Endothelial cell of umbilical vein (primary cell): ENCODE measurements at regions not wholly inside any gene's neighbourhood (a gene's known extent, or its start where the extent isn't known, plus 50 kb on each side); places are given as distances from the start of the nearest gene placed in this dataset.

Experiments used
- BruUV-seq: library from RNA; stranded (reverse); fragments of 400-500 nt; replicated peaks from 2 replicates; lab custom pipeline; 2021; lab: Mats Ljungman, UMichigan
- CTCF ChIA-PET: fragments of 300-600, 350-600 bp; sonication (Branson Sonifier 250); formaldehyde crosslinking; loops from one replicate; lab custom pipeline; 2021; ENCODE audit warnings: antibody characterized with exemption, inconsistent platforms; lab: Charles Lee
- POLR2A ChIA-PET: fragments of 300-600, 350-600 bp; sonication (Branson Sonifier 250); formaldehyde crosslinking; loops from one replicate; lab custom pipeline; 2021; ENCODE audit warnings: antibody characterized with exemption, inconsistent platforms; lab: Charles Lee
- DNase-seq: peaks from one replicate; pipeline ENCODE4 v3.0.0-alpha.2; 2011; ENCODE audit warnings: low read depth, low spot score
- FAIRE-seq: peaks from 2 replicates; lab custom pipeline; 2011; peaks lifted over from hg19 to GRCh38; lab: Jason Lieb, UNC
- H2AFZ ChIP-seq: 2 replicates; pipeline ENCODE4 v1.6.0; 2012; ENCODE audit warnings: low read depth, low read length, control low read depth, inconsistent platforms
- H3K27ac ChIP-seq: 2 replicates; pipeline ENCODE4 v1.5.1; 2011; ENCODE audit warnings: low read depth, mild to moderate bottlenecking, control low read depth, low read length, moderate library complexity; ENCODE audit not compliant: insufficient read depth
- H3K27me3 ChIP-seq, 2 experiments: 2 replicates each; pipeline versions ENCODE4 v1.6.0 to v1.6.1; 2011; ENCODE audit warnings: low read length in 2 of 2, mixed read lengths in 1 of 2; ENCODE audit not compliant: control insufficient read depth in 2 of 2, insufficient read depth in 2 of 2
- H3K36me3 ChIP-seq, 2 experiments: 2 replicates in 1 of 2; 3 replicates in 1 of 2; pipeline ENCODE4 v1.5.1; 2011; ENCODE audit warnings: low read length in 2 of 2, mild to moderate bottlenecking in 1 of 2, moderate library complexity in 1 of 2; ENCODE audit not compliant: control insufficient read depth in 2 of 2, insufficient read depth in 2 of 2; ENCODE audit errors: extremely low read depth in 1 of 2
- H3K4me1 ChIP-seq: 3 replicates; pipeline ENCODE4 v1.5.1; 2011; ENCODE audit warnings: mild to moderate bottlenecking, low read length; ENCODE audit not compliant: control insufficient read depth, insufficient read depth; ENCODE audit errors: extremely low read depth
- H3K4me2 ChIP-seq: 2 replicates; pipeline ENCODE4 v1.6.1; 2011; ENCODE audit warnings: low read length, control low read depth, mixed read lengths; ENCODE audit not compliant: insufficient read depth
- H3K4me3 ChIP-seq, 3 experiments: fragments of 200-600 bp in 1 of 3; sonication (generic), shearing (Covaris generic) in 1 of 3; replicated peaks in 1 of 3; 2 replicates each; pipeline ENCODE4 v1.5.1; 2011 to 2016; ENCODE audit warnings: control low read depth in 3 of 3, low read length in 3 of 3, mild to moderate bottlenecking in 2 of 3, inconsistent platforms in 1 of 3, low read depth in 1 of 3, moderate library complexity in 1 of 3; ENCODE audit not compliant: insufficient read depth in 1 of 3
- H3K79me2 ChIP-seq: 2 replicates; pipeline ENCODE4 v1.6.0; 2012; ENCODE audit warnings: low read length, inconsistent platforms; ENCODE audit not compliant: control insufficient read depth, insufficient read depth
- H3K9ac ChIP-seq: replicated peaks from 2 replicates; pipeline ENCODE3; 2011; ENCODE audit warnings: low read length, control low read depth; ENCODE audit not compliant: insufficient read depth; ENCODE audit errors: extremely low read depth
- H3K9me1 ChIP-seq: replicated peaks from 3 replicates; pipeline ENCODE4 v1.6.0; 2011; ENCODE audit warnings: mild to moderate bottlenecking, low read length; ENCODE audit not compliant: control insufficient read depth, insufficient read depth; ENCODE audit errors: extremely low read depth
- H3K9me3 ChIP-seq: replicated peaks from 2 replicates; pipeline ENCODE4 v1.5.1; 2012; ENCODE audit warnings: low read length, inconsistent platforms; ENCODE audit not compliant: control insufficient read depth, insufficient read depth
- H4K20me1 ChIP-seq: replicated peaks from 2 replicates; pipeline ENCODE3; 2011; ENCODE audit warnings: mild to moderate bottlenecking, low read length; ENCODE audit not compliant: control insufficient read depth, insufficient read depth; ENCODE audit errors: extremely low read depth
- EZH2 ChIP-seq: IDR thresholded peaks from 2 replicates; pipeline ENCODE4 v1.6.1; 2012; ENCODE audit warnings: borderline replicate concordance, low read depth, mild to moderate bottlenecking, moderate library complexity, low read length, inconsistent platforms; ENCODE audit not compliant: severe bottlenecking
- FOS ChIP-seq: IDR thresholded peaks from 2 replicates; pipeline ENCODE4 v1.6.1; 2011; ENCODE audit warnings: mild to moderate bottlenecking, low read length, moderate library complexity, borderline replicate concordance; ENCODE audit not compliant: insufficient read depth
- GATA2 ChIP-seq: IDR thresholded peaks from 2 replicates; pipeline ENCODE4 v1.7.0; 2011; ENCODE audit warnings: low read depth, mild to moderate bottlenecking, moderate library complexity, mixed read lengths, low read length; ENCODE audit not compliant: insufficient read length, insufficient read depth
- JUN ChIP-seq: IDR thresholded peaks from 2 replicates; pipeline ENCODE4 v1.6.1; 2011; ENCODE audit warnings: borderline replicate concordance, low read depth; ENCODE audit not compliant: insufficient read length, insufficient read depth
- MYC ChIP-seq: IDR thresholded peaks from one replicate; pipeline ENCODE4 v1.6.1; 2011; ENCODE audit warnings: mild to moderate bottlenecking, low read depth, low read length
- POLR2A ChIP-seq: IDR thresholded peaks from 2 replicates; pipeline ENCODE4 v1.6.1; 2012; ENCODE audit warnings: low read depth, mild to moderate bottlenecking, control low read depth, low read length
- POLR2AphosphoS5 ChIP-seq: IDR thresholded peaks from 2 replicates; pipeline ENCODE4 v1.6.1; 2012; ENCODE audit warnings: low read depth, mild to moderate bottlenecking, control low read depth, low read length, moderate library complexity; ENCODE audit not compliant: insufficient read depth
- dilution Hi-C: fragments of 300-500 bp; cut with MboI; formaldehyde crosslinking; loops from one replicate; pipeline ENCODE4 v1.15.0; 2019; ENCODE audit warnings: low sequenced_read_pairs; ENCODE audit not compliant: extremely low pct_ligation_motif_present
- intact Hi-C: fragments of 100-400 bp; cut with micrococcal nuclease; formaldehyde crosslinking; loops from one replicate; pipeline ENCODE4 v1.10.0; 2022
- TF ChIP-seq, protein P1 (sequence below), 2 donors: IDR thresholded peaks; 1 replicate in 1 of 2; 2 replicates in 1 of 2; pipeline ENCODE4 v1.5.1; 2011; ENCODE audit warnings: low read length in 2 of 2, mild to moderate bottlenecking in 2 of 2, moderate library complexity in 2 of 2, control low read depth in 1 of 2, inconsistent platforms in 1 of 2, low read depth in 1 of 2; ENCODE audit not compliant: insufficient read depth in 1 of 2; ENCODE audit errors: extremely low read depth in 1 of 2
- TF ChIP-seq, protein P2 (sequence below): IDR thresholded peaks from 2 replicates; pipeline ENCODE4 v1.6.1; 2011; ENCODE audit not compliant: insufficient read depth, insufficient read length

DNA sequence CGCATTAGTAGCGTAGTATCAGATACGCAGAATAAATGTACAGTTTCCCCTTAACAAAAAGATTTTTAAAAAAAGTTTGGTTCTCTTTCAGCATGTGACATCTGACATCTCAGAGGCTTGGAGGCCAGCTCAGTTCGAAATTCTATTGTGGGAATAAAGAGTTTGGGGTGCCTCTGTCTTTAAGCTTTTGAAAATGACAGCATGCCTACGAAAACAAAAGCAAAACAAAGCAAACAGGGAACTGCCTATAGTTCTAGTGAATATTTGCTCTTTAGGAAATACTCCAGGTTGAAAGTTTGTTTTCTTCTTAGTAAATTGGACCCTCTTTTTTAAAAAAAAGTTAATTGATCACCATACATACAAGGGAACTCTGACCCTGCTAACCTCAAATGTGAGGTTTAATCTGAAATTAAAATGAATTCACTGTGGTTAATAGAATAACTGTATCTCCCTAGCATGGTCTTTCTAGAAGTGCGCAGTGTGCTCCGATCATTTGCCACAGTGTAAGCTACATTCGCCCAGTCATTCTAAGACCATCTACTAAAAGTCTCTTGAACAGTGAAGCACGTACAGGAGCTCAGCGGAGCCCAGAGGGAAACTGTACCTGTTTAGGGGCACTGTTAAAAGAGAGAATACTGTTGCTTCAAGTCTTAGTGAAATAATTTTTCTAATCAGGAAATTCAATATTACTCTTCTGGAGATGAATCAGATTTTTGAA, 347.0 kb upstream of the CDH2 start:
- H2AFZ ChIP-seq: no peak overlapping the region
- ChIA-PET POLR2A (no interaction called here), CTCF (interaction anchor here (1.3 kb wide), 1 partner anchor 46 kb away, joined by 3 read pairs; no protein-coding TSS in a partner anchor)
- no peaks in the 10 kb centered on the region for H4K20me1 ChIP-seq
- H3K9ac ChIP-seq: no peak overlapping the region
- no peak overlapping the region for H3K4me3 ChIP-seq
- intact Hi-C loops (loop anchor here (10.0 kb wide), 1 partner anchor 431 kb away; no protein-coding TSS in a partner anchor), dilution Hi-C loops (no loop called here)
- H3K4me1 ChIP-seq: no peaks in the 10 kb centered on the region
- no peaks in the 10 kb centered on the region for H3K9me1 ChIP-seq
- no peaks in the 10 kb centered on the region for H3K79me2 ChIP-seq
- BruUV-seq: no TSS peak
- no peaks in the 10 kb centered on the region for H3K27me3 ChIP-seq
- DNase-seq (no peak), FAIRE-seq (no peak)
- TF ChIP-seq EZH2: no peak
- no peak overlapping the region for H3K4me2 ChIP-seq
- no peaks in the 10 kb centered on the region for H3K36me3 ChIP-seq
- H3K27ac ChIP-seq: no peak overlapping the region
- H3K9me3 ChIP-seq: no peaks in the 10 kb centered on the region

DNA sequence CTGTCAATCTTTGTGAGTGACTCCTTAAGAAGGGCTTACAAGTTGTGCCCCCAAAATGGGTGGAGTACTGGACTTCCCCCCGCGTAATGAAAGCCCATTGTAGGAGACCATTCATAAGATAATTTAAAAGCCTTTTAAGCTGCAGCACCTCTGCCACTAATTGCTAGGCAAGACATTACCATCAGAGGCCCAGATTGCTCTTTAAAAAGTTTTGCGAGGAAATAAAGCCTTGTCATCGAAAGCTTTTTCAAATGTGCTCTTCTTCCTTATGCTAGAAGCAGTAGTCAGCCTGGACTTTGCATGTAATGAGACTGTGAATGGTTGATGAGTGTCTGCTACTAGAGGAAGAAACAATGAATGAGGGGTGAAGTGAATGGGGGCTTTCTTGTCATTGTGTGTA, 345.3 kb upstream of the CDH2 start:
- Histone ChIP-seq H3K9me3 (no peaks in the 10 kb centered on the region), H3K79me2 (no peaks in the 10 kb centered on the region), H2AFZ (no peak overlapping the region), H3K27me3 (no peaks in the 10 kb centered on the region), H3K9me1 (no peaks in the 10 kb centered on the region), H3K27ac (no peak overlapping the region), H3K4me1 (no peaks in the 10 kb centered on the region), H3K36me3 (no peaks in the 10 kb centered on the region), H3K9ac (no peak overlapping the region), H3K4me2 (no peak overlapping the region), H3K4me3 (no peak overlapping the region), H4K20me1 (no peaks in the 10 kb centered on the region)
- BruUV-seq: no TSS peak
- DNase-seq: no peak
- FAIRE-seq: no peak
- ChIA-PET CTCF (interaction anchor here (0.6 to 1.2 kb wide), 3 partner anchors 9 to 26 kb away, joined by 3 read pairs; no protein-coding TSS in a partner anchor), POLR2A (no interaction called here)
- TF ChIP-seq, protein P1, sequence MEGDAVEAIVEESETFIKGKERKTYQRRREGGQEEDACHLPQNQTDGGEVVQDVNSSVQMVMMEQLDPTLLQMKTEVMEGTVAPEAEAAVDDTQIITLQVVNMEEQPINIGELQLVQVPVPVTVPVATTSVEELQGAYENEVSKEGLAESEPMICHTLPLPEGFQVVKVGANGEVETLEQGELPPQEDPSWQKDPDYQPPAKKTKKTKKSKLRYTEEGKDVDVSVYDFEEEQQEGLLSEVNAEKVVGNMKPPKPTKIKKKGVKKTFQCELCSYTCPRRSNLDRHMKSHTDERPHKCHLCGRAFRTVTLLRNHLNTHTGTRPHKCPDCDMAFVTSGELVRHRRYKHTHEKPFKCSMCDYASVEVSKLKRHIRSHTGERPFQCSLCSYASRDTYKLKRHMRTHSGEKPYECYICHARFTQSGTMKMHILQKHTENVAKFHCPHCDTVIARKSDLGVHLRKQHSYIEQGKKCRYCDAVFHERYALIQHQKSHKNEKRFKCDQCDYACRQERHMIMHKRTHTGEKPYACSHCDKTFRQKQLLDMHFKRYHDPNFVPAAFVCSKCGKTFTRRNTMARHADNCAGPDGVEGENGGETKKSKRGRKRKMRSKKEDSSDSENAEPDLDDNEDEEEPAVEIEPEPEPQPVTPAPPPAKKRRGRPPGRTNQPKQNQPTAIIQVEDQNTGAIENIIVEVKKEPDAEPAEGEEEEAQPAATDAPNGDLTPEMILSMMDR (IDR thresholded peaks at IDR 0.05; ENCODE audit: extremely low read depth in 1 of 2, insufficient read depth in 1 of 2, low read depth in 1 of 2, low read length in 2 of 2): no peak
- TF ChIP-seq JUN: no peak
- TF ChIP-seq, protein P2, sequence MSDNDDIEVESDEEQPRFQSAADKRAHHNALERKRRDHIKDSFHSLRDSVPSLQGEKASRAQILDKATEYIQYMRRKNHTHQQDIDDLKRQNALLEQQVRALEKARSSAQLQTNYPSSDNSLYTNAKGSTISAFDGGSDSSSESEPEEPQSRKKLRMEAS: no peak
- no peak for TF ChIP-seq MYC
- TF ChIP-seq GATA2: no peak
- TF ChIP-seq EZH2: no peak
- no peak for TF ChIP-seq FOS
- TF ChIP-seq POLR2A: no peak
- TF ChIP-seq POLR2AphosphoS5: no peak
- intact Hi-C loops: loop anchor here (10.0 kb wide), 1 partner anchor 433 kb away; no protein-coding TSS in a partner anchor
- dilution Hi-C loops: no loop called here
